HG03097 (cell line): ENCODE measurements at regions not wholly inside any gene's neighbourhood (a gene's known extent, or its start where the extent isn't known, plus 50 kb on each side); places are given as distances from the start of the nearest gene placed in this dataset.

Experiments
- ATAC-seq: cut with Tn5 transposase; IDR thresholded peaks from one replicate; pipeline ENCODE4 v1.9.1; 2021; ENCODE audit not compliant: unreplicated experiment, low FRiP score

DNA sequence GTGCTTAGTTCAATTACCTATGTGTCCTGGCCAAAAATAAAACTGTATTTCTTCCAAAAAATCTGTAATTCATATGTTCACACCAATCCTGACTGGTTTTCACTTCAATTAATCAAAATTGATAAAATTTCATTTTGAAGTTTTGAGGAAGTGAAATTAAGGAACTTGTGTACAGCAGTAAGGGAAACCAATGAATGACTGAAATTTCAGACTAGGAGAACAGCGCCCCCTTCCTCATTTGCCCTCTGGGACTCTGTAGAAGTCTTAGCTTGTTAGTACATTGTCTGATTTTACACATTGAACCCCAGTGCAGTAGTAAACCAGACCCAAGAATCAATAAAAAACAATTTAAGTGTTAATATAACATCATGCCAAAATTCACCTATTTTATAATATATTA is 495.3 kb upstream of the AGTR1 start:
- ATAC-seq = no peak

DNA sequence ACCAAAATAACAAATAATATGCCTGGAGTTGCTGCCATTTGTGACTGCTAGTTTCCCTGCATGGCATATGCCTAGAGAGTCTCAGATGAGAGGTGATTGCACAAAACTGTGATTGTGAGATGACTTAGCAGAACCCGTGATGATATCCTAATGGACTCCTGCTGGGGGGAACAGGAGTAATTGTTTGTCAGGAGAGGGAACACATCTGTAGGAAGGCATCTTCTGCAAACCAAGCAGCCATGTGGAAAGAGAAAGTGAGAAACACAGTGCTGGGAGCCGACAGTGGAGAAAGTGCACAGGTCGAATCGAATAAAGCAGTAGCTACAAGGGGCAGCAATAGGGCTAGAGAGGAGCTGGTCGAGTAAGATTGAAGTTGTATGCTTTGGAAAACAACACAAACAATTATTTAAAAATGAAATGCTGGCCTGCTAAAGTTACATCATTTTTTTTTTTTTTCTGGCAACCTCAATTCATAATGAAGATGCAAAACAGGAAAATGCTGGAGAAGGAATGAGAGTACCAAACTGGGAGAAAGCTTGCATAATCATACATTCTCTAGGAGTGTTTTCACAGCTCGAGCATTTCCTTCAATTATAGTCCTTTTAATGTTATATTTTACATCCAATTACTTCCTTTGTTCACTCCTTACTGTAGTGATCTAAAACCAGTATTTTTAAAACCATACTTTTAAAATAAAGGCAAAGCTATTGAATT is 494.2 kb upstream of the AGTR1 start:
- ATAC-seq = no peak

DNA sequence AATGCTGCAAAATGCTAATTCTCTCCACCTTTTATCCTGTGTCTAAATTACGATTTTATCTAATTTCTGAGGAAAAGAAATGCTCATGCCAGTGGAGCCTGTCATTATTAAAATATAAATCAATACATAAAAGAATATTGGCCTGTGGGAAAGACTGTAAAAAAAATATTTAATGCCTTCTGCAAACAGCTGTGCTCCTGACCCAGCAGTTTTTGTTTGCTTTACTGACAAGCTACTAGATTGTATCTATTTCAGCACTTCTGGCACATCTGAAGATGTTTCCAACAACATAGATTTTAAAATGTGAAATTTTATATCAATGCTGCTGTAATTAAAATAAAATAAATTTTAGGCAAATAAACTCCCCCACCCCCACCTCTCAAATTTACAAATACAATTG is 493.6 kb upstream of the AGTR1 start:
- no peak for ATAC-seq

DNA sequence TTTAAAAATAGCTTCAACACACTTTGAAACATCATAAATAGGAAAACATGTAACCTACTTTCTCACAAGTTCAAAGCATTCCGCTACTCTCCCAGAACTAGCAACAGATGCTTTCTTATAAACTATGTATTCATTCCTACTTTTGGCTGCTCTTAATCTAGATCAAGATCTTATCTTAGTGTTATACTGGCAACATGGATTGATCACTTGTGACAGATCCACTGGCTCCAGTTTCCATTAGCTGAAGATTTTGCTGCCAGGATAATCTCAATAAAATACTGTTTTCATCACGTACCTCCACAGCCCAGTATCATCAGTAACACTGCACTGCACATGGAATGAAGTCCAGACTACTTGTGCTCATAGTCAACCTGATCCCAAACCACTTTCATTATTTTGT is 491.7 kb upstream of the AGTR1 start:
- no peak for ATAC-seq

GRCh38 chr3:148206446-148206845 is 491.3 kb upstream of the AGTR1 start:
- no peak for ATAC-seq

DNA sequence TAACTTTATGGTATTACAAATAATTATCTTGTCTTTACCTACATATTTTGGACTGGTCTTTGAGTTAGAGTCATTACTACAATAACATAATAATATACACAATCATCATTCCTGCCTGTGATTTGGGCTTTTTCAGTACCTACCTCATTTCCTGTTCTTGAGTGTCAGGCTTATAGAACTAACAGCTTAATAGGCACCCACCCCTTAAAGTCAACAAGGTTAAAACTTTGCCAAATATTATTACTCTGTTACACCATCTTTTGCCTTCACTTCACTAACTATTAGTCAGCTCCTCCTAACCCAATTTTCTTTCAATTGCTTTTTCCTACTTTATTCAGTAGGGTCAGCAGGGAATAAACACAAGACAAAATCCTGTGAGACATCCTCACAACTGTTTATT is 488.7 kb upstream of the AGTR1 start:
- ATAC-seq = no peak

- ATAC-seq = no peak
Observed at GRCh38 chr3:148211725-148212124, 486.0 kb upstream of the AGTR1 start.

GRCh38 chr3:148214705-148215104 is 483.0 kb upstream of the AGTR1 start:
- ATAC-seq = no peak

DNA sequence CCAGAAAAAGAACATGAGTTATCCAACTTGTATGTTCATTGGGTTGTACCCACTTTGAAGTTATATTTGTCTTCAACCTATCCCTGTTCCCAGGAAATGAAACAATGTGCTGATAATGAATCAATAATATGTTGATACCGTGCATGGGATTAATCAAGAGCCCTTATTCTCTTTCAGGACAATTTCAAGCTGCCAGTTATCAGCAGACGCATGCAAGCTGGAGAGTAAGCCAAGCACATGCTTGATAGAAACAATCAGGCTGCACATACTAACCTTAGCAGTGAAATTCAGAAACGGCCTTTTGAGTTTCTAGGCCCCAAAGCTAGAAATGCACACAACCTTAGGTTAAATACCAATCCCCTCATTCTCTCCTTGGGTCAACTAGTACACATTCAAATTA is 480.4 kb upstream of the AGTR1 start:
- no peak for ATAC-seq

DNA sequence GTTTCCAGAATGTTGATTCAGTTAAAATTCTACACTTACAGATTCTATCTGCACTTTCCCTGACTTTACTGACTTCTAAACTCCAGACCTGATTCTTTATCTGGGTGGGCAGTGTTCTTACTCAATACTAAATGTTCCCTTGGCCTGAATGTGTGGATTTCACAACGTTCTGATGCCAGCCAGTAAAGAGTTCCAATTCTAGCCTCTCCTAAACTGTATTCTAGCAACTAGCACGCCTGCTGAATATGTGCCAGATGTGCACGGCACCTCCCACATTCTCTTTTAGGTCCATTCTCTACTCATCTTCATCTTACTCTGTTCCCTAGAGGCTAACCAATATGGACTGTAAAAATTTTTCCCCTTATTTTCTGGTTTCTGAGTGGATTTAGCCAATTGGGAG is 479.5 kb upstream of the AGTR1 start:
- no peak for ATAC-seq

- ATAC-seq = no peak
Observed at GRCh38 chr3:148219999-148220398, 477.7 kb upstream of the AGTR1 start.

- ATAC-seq = no peak
Observed at GRCh38 chr3:148221303-148221702, 476.4 kb upstream of the AGTR1 start.

DNA sequence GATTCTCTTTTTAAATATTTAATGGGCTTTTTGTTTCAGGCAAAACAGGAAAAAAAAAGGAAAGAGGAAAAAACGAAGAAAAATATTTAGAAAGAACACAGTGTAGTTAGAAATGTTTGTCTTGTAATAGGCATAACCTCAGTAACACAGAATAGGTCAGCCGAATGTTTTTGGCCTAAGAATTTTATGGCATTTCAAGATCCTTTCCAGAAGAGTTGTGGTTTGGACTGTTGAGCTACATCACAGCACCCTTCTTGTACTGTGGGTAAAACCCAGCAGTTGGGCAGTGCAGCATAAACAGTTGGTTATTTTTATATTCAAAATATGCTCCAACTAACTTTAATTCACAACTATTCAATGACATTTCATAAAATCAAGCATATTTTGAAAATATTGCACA is 474.4 kb upstream of the AGTR1 start:
- ATAC-seq = no peak

GRCh38 chr3:148226246-148226645 is 471.5 kb upstream of the AGTR1 start:
- no peak for ATAC-seq

- no peak for ATAC-seq
Observed at GRCh38 chr3:148227534-148227933, 470.2 kb upstream of the AGTR1 start.

GRCh38 chr3:148229107-148229506 is 468.6 kb upstream of the AGTR1 start:
- ATAC-seq = no peak

GRCh38 chr3:148230473-148230872 is 467.2 kb upstream of the AGTR1 start:
- no peak for ATAC-seq

- no peak for ATAC-seq
Observed at GRCh38 chr3:148232389-148232788, 465.3 kb upstream of the AGTR1 start.

DNA sequence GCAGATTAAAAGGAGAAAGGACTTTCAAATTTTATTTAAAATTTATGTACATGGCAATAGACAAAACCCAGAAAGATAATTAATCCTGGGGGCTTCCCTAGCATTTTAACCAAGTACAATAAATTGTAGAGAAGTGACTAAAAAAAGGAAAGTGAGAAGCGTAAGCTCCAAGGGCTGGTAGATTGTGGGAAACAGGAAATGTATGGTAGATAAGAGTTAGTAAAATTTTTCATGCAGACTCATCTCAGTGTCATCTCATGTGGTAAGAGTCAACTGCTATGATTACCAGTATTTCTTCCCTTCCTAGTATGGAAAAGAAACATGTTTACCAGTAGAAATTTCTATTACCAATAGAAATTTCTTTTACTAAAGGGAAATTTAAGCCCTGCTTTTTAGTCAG is 464.3 kb upstream of the AGTR1 start:
- ATAC-seq = no peak

DNA sequence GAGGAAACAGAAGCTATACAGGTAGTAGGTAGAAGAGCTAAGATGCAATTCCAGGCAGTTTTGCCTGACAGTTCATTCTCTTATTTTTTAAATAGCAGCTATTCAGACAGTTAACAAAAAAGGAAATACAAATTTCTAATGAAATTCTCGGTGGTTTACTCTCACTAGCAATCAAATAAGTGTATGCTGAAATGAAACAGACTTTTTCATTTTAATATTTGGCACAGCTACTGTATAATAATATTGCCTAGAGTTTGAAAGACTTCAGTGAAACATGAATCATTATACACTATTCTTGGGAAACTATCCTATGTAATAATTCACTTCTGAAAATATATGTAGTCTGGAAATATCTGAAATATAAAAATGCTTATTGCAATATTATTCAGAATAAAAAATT is 463.2 kb upstream of the AGTR1 start:
- ATAC-seq = no peak

DNA sequence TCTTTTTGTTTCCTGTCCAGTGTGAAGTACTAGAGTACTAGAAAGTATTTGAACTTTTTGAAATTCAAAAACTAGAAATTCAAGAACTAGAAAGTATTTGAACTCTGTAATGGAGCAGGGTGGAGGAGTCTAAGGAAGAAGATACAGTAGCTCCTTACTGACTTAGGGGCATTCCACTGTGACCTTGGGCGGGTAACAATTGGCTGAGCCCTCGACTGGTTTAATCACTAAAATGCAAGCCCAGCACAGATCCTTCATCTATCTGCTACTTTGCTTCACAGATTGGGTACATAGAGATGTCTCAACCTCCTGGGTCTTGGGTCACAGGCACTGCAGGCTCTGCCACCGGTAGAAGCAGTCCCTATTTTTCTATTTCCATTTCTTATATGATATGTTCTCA is 462.1 kb upstream of the AGTR1 start:
- ATAC-seq = no peak

DNA sequence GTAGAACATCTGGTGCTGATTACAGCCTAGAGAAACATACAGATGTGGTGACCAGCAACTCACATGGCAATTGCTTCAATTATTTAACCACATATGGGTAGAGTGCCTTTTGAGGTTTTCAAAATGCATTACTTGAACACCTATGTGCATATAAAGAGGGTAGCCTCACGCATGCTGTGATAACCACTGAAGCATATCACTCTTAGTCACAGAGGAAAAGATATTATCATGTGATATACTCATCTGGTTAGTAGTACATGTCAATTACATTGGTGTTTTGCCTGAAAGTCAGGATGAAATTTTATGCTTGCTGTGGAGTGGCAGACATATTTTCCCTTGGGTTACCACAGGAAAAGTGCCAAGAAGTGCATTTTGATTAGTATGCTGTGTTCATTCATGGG is 459.3 kb upstream of the AGTR1 start:
- ATAC-seq = no peak

DNA sequence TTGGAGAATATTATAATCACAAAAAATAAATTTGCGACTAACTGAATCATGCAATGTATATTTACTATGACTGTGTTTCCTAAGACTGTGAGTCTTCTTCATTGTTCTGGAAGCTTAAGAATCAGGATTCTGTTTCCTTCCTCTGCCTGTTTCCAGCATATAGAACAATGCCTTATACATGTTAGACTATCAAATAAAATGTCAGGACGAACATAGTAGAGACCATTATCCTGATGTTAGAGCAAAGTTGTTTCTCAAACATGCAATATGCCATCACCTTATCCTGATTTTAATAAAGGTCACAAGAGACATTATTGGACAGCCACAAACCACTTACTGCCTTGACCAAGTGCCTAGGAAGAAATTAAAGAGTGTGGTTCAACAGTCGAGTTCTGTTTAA is 457.4 kb upstream of the AGTR1 start:
- no peak for ATAC-seq
